IPS DF 19.7 (cell line): ENCODE measurements at regions not wholly inside any gene's neighbourhood (a gene's known extent, or its start where the extent isn't known, plus 50 kb on each side); places are given as distances from the start of the nearest gene placed in this dataset.
A peak's percentile ranks its signal among the peaks of the same experiment; 100 is the strongest.

Experiments
- DNase-seq: peaks from one replicate; pipeline ENCODE4 v3.0.0-alpha.2; 2013; ENCODE audit warnings: low read depth, low spot score

DNA sequence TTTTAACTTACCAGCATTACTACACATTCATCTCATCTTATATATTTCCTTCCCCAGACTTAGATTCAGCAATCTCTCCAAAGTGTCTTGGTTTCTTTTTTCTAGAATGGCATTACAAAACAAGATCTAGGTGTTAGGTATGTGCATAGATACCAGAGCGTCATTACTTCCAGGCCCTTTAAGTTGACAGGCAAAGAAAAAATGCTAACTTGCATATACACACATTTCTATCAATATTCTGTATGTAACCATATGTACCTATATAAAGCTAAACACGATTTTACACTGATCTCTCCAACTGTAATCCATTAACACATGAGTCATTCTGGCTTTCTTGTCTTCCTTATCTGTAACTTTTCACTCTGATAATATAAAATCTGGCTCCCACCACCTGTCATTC, 503.8 kb upstream of the NRXN1 start:
- no peak for DNase-seq

DNA sequence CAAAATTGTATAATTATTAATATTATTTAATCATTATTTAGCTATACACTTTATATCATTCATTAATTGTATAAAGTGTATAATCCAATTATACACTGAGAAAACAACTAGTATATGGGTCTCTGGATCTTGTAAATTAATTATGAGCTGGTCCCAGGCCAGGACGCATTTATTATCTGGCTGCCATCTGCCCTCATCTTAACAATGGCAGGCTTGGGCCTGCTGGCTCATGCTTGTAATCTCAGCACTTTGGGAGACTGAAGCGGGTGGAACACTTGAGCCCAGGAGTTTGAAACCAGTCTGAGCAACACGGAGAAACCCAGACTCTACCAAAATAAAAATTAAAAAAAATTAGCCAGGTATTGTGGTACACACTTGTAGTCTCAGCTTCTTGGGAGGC, 502.2 kb upstream of the NRXN1 start:
- DNase-seq: no peak

GRCh38 chr2:51528156-51528555, 496.2 kb upstream of the NRXN1 start:
- DNase-seq: no peak

DNA sequence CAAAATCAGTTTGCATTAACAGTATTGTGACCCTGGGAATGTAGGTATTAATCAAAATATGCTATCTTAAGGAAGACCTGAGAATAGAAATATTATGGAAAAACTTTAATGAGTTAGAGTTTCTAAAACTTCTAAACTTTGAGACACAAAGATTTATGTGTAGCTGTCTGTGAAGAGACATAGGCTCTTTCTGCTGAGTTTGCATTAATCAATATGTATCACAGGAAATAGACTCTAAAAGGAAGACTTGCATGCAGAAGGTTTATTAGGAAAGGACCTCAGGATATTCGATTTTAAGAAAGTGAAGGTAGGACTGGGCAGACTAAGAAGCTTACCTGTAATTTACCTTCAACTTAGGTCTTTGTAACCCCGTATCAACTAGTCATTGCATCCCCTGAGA, 494.8 kb upstream of the NRXN1 start:
- DNase-seq: no peak

- no peak for DNase-seq
Measured at GRCh38 chr2:51516667-51517066, 484.7 kb upstream of the NRXN1 start.

GRCh38 chr2:51511002-51511401, 479.1 kb upstream of the NRXN1 start:
- no peak for DNase-seq

DNA sequence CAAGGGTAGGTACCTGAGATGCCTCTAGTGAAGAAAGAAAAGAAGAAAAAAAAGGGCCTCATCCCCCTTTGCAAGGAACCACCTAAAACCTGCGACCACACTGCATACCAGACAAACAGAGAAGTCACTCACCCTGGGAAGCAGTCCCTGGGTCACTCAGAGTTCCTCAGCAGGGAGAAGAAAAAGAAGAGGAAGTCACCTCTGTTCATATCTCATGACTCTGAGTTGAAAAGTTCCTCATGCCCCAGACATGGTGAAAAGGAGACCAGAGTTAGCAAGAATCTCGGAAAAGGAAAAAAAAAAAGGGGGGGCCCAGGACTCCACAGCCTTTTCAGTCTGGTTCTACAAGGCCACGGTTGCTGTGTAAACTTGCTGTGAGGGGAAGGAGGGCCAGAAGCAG, 478.4 kb upstream of the NRXN1 start:
- no peak for DNase-seq

GRCh38 chr2:51505533-51505932, 473.6 kb upstream of the NRXN1 start:
- DNase-seq: peak; percentile 7

DNA sequence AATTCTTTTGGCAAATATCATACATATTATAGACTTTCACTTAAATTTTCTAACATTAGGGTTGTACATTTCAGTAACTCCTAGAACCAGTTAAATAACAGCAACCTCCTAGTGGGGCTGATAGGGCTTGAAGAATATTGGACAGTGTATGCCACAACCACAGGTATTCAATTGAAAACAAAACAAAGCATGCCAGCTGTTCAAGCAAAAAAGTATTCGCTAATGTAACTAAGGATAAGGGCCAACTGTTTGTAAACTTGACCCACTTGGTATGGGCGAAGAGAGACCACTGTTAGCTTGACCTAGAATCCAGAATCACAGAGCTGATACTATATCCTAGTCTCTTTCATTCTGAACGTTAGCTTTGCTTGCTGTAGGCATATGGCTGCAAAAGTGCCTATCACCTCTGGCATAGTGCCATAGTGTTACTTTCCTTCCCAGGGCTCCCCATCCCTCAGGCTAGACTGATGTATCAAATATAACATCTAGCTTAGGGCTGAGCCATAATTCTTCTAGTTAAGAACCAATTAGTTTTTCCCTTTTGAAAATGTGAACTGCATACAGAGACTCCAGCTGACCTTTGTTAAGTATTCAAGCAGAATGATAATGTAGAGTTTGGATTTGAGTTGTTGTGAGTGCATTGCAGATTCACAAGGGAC, 458.8 kb upstream of the NRXN1 start:
- no peak for DNase-seq

DNA sequence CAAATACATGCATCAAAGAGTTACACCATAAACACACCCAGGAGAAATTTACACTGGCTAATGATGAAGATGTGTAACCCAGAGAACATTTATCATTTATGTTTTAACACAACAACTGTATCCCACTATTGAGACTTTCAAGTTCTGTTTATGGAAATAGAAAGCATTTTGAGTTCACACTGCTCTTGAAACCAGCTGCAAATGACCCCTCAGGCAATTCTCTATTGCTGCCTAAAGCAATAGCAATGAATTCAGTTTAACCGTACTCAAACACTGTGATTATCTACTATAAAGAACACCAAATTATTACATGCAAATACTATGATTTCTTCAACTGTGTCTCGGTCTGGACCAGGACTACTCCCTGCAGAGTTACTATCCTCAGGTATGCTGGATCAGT, 452.7 kb upstream of the NRXN1 start:
- no peak for DNase-seq

DNA sequence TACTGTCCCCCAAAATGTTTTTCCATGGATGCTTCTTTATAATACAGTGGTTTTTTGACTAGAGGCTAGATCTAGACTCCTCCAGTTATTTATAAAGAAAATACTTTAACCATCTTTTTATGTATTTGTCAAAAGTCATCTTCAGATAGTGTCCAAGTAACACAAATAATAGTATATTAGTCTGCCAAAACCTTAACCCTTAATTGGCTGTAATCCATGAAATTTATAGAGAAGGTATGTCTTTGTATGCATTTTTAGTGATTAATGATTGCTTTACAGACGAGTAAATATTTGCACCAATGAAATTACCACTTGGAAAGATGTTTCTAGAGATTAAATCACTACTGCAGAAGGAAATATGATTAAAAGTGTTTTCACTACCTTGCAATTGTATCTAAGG, 451.8 kb upstream of the NRXN1 start:
- DNase-seq: no peak

GRCh38 chr2:51472783-51473182, 440.9 kb upstream of the NRXN1 start:
- no peak for DNase-seq

DNA sequence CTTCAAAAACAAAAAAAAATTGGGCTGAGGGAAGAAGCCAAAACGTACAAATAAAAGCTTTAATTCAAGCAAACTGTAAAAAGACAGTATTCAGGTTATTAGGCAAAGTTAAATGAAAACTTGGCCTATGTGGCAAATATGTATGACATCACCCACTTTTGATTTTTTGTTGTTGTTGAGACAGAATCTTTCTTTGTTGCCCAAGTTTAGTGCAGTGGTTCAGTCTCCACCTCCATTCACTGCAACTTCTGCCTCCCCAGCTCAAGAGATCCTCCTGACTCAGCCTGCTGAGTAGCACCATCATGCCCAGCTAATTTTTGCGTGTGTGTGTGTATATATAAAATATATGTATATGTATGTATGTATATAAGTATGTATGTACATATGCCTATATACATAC, 440.4 kb upstream of the NRXN1 start:
- no peak for DNase-seq

DNA sequence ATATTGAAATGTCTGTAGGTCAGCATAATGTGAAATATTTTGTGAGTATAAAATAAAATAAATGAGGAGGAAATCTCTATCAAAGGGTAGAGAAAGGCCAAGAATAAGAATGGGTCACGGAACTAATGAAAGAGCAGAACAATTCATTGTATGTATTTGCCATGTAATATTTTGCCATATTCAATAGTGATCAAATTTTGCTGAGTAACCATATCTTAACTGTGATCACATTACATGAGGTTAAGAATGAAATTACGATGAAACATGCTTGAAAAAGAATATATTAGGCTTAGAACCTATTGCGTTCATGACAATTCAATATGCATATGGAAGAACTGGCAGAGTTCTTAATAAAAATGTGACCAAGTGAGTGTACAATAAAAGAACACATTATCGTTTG, 437.2 kb upstream of the NRXN1 start:
- no peak for DNase-seq

- no peak for DNase-seq
Measured at GRCh38 chr2:51465326-51465725, 433.4 kb upstream of the NRXN1 start.

DNA sequence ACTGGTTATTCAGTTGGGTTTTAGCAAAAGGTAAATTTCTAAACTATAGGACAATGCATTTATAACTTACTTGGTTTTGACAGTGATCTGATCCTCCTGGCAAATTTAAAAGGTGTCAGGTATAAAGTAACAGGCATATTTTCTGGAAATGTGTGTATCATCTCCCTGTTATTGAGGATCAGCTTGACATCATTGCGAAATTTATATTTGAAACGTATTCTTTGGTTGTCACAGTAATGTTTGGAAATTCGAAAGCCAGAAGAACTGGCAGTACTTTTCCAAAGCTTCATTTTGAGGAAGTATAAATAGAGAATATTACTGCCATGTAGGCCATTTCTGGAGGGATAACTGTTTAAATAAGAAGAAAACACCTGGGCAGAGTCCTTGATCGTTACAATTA, 422.2 kb upstream of the NRXN1 start:
- DNase-seq: no peak

GRCh38 chr2:51448911-51449310, 417.0 kb upstream of the NRXN1 start:
- no peak for DNase-seq

DNA sequence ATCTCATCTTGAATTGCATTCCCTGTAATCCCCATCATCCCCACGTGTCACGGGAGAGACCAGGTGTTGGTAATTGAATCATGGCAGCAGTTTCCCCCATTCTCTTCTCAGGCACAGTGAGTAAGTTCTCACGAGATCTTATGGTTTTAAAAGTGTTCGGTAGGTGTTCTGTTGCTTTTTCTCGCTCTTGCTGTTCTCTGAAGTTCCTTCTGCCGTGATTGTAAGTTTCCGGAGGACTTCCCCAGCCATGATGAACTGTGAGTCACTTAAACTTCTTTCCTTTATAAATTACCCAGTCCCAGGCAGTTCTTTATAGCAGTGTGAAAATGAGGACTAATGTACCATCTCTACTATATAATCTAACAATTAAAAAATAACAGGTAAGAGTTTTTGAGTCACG, 409.9 kb upstream of the NRXN1 start:
- DNase-seq: no peak

DNA sequence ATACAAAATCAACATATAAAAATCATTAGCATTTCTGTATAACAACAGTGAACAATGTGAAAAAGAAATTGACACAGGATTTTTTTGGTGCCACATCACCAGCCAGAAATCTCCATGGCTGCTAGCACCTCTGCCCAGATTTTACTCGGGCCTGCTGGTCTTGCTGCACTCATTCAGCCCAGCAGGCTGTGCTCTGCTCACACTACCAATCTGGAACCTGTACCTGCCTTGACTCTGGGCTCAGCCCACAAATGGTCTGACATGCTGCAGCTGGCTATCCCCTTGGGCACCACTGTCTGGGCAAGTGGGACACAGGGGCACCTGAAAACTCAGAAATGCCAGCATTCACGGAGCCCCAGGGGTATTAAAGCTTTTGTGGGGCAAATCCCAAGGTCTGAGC, 392.5 kb upstream of the NRXN1 start:
- DNase-seq: peak; percentile 28

DNA sequence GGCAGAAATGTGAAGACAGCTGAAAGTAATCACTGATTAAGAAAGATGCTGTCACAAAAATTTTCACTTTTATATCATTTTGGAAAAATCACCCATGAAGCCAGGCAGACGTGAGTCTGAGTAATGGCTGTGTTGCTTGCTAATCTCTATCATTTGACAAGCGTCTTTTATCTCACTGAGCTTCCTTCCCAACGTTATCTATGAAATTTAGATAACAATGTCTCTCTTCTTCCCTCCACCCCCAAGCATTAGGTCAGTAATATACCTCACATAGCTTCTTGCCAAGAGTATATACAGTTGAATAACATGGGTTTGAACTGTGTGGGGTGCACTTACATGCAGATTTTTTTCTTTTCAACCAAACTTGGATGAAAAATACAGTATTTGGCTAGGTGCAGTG, 388.6 kb upstream of the NRXN1 start:
- no peak for DNase-seq

DNA sequence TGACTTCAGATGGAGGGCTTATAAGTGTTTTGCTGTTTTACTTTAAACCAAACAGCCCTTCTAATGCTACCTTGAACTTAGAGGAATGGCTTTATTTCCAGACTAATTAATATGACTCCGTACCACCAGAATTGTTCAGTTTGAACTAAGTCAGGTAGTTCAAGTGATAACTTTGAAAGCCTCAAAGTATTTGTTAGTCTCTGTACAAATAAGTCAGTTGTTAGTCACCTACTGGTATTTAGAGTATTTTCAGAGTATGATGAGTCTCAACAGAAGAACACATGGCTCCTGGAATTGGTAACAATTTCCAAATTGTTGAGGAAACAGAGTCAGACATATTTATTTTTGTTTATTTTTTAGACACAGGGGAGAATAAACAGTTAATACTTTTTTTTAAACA, 381.8 kb upstream of the NRXN1 start:
- no peak for DNase-seq

DNA sequence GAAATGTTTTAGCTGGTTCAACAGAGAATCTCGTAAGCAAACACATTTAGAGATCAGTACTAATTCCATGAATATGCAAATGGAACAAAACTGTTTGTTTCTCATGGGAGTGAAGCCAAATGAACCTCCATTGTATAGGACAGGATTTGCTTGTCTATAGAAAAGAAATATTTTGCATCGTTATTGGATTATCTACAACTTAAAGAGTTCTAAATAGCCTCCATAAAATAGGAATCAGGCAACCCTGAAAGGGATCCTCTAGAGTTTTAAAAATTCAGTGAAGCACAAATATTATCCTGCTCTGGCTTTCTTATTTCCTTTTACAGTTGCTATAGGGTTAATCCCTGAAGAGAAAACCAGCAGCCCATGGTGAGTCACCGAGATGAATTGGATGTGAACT, 378.4 kb upstream of the NRXN1 start:
- no peak for DNase-seq

DNA sequence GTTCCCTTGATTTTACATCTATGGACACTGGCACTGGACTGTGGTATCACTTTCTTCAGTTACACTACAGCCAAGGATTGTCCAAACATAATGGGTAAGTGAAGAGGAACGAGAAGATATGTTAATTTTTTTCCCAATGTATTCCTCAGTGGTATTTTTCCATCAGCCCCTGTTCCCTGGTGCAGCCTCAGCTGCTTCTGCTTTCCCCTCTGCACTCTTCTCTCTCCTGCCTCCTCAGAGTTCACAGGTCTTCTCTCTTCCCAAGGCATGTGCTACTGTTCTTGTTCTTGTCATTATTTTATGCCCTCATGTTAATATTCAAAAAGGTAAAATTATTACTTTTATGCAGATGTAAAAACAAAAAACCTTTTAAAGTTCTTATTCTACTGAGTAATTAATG, 378.0 kb upstream of the NRXN1 start:
- DNase-seq: no peak

DNA sequence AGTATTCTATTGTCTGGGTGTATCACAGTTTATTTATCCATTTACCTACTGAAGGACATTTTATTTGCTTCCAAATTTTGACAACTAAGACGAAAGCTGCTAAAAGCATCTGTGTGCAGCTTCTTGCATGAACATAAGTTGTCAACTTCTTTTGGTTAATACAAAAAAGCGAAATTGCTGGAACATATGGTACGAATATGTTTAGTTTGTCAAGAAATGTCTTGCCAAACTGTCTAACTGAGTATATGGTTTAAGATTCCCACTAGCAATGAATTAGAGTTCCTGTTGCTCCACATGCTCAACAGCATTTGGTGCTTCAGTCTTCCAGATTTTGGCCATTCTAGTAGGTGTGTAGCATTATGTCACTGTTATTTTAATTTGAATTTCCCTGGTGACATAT, 372.3 kb upstream of the NRXN1 start:
- DNase-seq: no peak
